Mesendoderm (in vitro differentiated cells): ENCODE measurements at regions not wholly inside any gene's neighbourhood (a gene's known extent, or its start where the extent isn't known, plus 50 kb on each side); places are given as distances from the start of the nearest gene placed in this dataset.

Experiments
- DNase-seq: peaks from one replicate; pipeline ENCODE4 v3.0.0; 2013
- H2AK5ac ChIP-seq: 2 replicates; pipeline ENCODE4 v1.6.1; 2013; ENCODE audit warnings: low read length, inconsistent platforms
- H2BK120ac ChIP-seq: 2 replicates; pipeline ENCODE4 v1.6.1; 2013; ENCODE audit warnings: low read depth, mild to moderate bottlenecking, low read length, moderate library complexity, mixed read lengths
- H2BK15ac ChIP-seq: replicated peaks from 2 replicates; pipeline ENCODE4 v1.6.1; 2013; ENCODE audit warnings: low read depth, mild to moderate bottlenecking, moderate library complexity
- H2BK5ac ChIP-seq: 2 replicates; pipeline ENCODE4 v1.6.1; 2013; ENCODE audit warnings: low read length, inconsistent platforms
- H3K18ac ChIP-seq: 2 replicates; pipeline ENCODE4 v1.6.1; 2013; ENCODE audit warnings: mild to moderate bottlenecking, low read length, mixed read lengths
- H3K23ac ChIP-seq: one replicate; pipeline ENCODE4 v1.6.1; 2013; ENCODE audit warnings: low read length
- H3K27ac ChIP-seq: 2 replicates; pipeline ENCODE4 v1.5.1; 2013; ENCODE audit warnings: low read depth, mild to moderate bottlenecking, inconsistent platforms, low read length, moderate library complexity
- H3K27me3 ChIP-seq: 2 replicates; pipeline ENCODE4 v1.6.1; 2013; ENCODE audit warnings: low read length, control low read depth, mild to moderate bottlenecking, inconsistent platforms; ENCODE audit not compliant: insufficient read depth, poor library complexity
- H3K36me3 ChIP-seq: 2 replicates; pipeline ENCODE4 v1.6.1; 2013; ENCODE audit warnings: low read length, inconsistent platforms; ENCODE audit not compliant: control insufficient read depth, insufficient read depth
- H3K4ac ChIP-seq: one replicate; pipeline ENCODE4 v1.6.1; 2013; ENCODE audit warnings: low read depth, mild to moderate bottlenecking, low read length, moderate library complexity
- H3K4me1 ChIP-seq: 2 replicates; pipeline ENCODE4 v1.6.1; 2013; ENCODE audit warnings: low read depth, low read length, inconsistent platforms; ENCODE audit not compliant: control insufficient read depth
- H3K4me2 ChIP-seq: 2 replicates; pipeline ENCODE4 v1.6.1; 2013; ENCODE audit warnings: low read length
- H3K4me3 ChIP-seq: 2 replicates; pipeline ENCODE4 v1.5.1; 2013; ENCODE audit warnings: mild to moderate bottlenecking, low read length
- H3K56ac ChIP-seq: one replicate; pipeline ENCODE4 v1.6.1; 2013; ENCODE audit warnings: low read length
- H3K79me1 ChIP-seq: 2 replicates; pipeline ENCODE4 v1.6.1; 2013; ENCODE audit warnings: low read length, inconsistent platforms
- H3K79me2 ChIP-seq: 2 replicates; pipeline ENCODE4 v1.6.1; 2013; ENCODE audit warnings: mild to moderate bottlenecking, low read length; ENCODE audit not compliant: control insufficient read depth, insufficient read depth
- H3K9ac ChIP-seq: 2 replicates; pipeline ENCODE4 v1.6.1; 2013; ENCODE audit warnings: low read length, inconsistent platforms
- H4K5ac ChIP-seq: one replicate; pipeline ENCODE4 v1.6.1; 2013; ENCODE audit warnings: low read length
- H4K8ac ChIP-seq: one replicate; pipeline ENCODE4 v1.6.1; 2013; ENCODE audit warnings: low read depth, mild to moderate bottlenecking, control low read depth, low read length, moderate library complexity
- WGBS: extraction: QIAGEN DNeasy Blood & Tissue Kit; methylation state at CpG from one replicate; pipeline ENCODE4 v1.1.7; 2013; ENCODE audit warnings: low lambda C conversion rate, missing lambda C conversion rate; ENCODE audit not compliant: insufficient coverage; ENCODE audit errors: extremely low coverage; 5-methylcytosine and 5-hydroxymethylcytosine counted together

GRCh38 chr3:40827226-40827625, 302.5 kb downstream of the ZNF621 start:
- Histone ChIP-seq H3K4me2 (no peak overlapping the region), H3K4me1 (no peaks in the 10 kb centered on the region), H3K27me3 (no peaks in the 10 kb centered on the region), H3K79me1 (no peaks in the 10 kb centered on the region), H3K79me2 (no peaks in the 10 kb centered on the region), H3K56ac (no peak overlapping the region), H2BK5ac (no peak overlapping the region), H2BK15ac (no peak overlapping the region), H3K23ac (no peak overlapping the region), H4K8ac (no peak overlapping the region), H3K9ac (no peak overlapping the region), H3K36me3 (no peaks in the 10 kb centered on the region), H2BK120ac (no peak overlapping the region), H3K4me3 (no peak overlapping the region), H2AK5ac (no peak overlapping the region), H3K4ac (no peak overlapping the region), H3K27ac (no peak overlapping the region), H3K18ac (no peak overlapping the region), H4K5ac (no peak overlapping the region)
- no CpG with 5 or more reads among the region's 3 CpGs for WGBS
- DNase-seq, result no peak

DNA sequence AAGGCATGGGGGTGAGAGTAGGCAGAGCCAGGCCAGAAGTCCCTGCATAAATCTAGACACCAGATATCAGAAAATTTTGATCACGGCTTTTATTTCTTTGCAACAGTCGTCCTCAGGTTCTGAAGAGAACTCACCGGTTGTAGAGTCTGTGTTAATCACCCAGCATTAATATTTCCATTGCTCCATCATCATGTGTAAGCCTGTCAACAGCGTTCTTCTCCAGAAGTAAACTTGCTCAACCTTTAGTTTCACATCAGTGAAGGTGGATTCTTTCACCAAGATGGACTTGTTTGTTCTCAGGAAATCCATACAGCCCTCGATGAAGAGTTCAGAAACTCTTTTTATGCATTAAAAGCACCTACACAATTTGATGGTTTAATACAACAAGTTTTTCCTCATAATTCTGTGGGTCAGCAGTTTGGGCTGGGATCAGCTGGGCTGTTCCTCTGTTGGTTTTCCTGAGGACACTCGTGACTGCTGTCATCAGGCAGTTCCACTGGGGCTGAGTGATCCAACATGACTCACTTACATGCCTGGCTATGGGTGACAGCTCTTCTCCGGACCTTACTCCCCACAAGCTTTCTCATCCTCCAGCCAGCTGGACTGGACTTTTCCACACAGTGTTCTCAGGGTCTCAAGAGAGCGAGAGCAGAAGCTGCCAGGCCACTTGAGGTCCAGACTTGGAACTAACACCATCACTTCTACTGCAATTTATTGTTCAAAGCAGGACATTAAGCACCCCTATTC, 303.4 kb downstream of the ZNF621 start:
- DNase-seq, result no peak
- H2BK5ac ChIP-seq, result no peak overlapping the region

GRCh38 chr3:40828741-40829415, 304.1 kb downstream of the ZNF621 start:
- Histone ChIP-seq H3K36me3 (no peaks in the 10 kb centered on the region), H3K79me2 (no peaks in the 10 kb centered on the region), H4K5ac (no peak overlapping the region), H4K8ac (no peak overlapping the region), H3K4me3 (no peak overlapping the region), H3K23ac (no peak overlapping the region), H3K9ac (no peak overlapping the region), H2BK5ac (no peak overlapping the region), H3K4me2 (no peak overlapping the region), H3K4ac (no peak overlapping the region), H3K4me1 (no peaks in the 10 kb centered on the region), H3K56ac (no peak overlapping the region), H2AK5ac (no peak overlapping the region), H2BK15ac (no peak overlapping the region), H3K27ac (no peak overlapping the region), H3K79me1 (no peaks in the 10 kb centered on the region), H3K27me3 (no peaks in the 10 kb centered on the region), H2BK120ac (no peak overlapping the region), H3K18ac (peak overlapping the region; percentile 9)
- DNase-seq, result no peak
- WGBS, result no CpG with 5 or more reads among the region's 3 CpGs

More for the DNA sequence above, 303.4 kb downstream of the ZNF621 start:
- Histone ChIP-seq H3K56ac (no peak overlapping the region), H3K4me3 (no peak overlapping the region), H3K27ac (no peak overlapping the region), H3K4me1 (no peaks in the 10 kb centered on the region), H3K4me2 (no peak overlapping the region), H4K5ac (no peak overlapping the region), H2BK120ac (no peak overlapping the region), H3K9ac (no peak overlapping the region), H3K36me3 (no peaks in the 10 kb centered on the region), H3K27me3 (no peaks in the 10 kb centered on the region), H3K79me2 (no peaks in the 10 kb centered on the region), H2BK15ac (no peak overlapping the region), H3K23ac (no peak overlapping the region), H3K18ac (peak overlapping the region; percentile 9), H3K4ac (no peak overlapping the region), H4K8ac (no peak overlapping the region), H3K79me1 (no peaks in the 10 kb centered on the region), H2AK5ac (no peak overlapping the region)
- no CpG with 5 or more reads among the region's 8 CpGs for WGBS

DNA sequence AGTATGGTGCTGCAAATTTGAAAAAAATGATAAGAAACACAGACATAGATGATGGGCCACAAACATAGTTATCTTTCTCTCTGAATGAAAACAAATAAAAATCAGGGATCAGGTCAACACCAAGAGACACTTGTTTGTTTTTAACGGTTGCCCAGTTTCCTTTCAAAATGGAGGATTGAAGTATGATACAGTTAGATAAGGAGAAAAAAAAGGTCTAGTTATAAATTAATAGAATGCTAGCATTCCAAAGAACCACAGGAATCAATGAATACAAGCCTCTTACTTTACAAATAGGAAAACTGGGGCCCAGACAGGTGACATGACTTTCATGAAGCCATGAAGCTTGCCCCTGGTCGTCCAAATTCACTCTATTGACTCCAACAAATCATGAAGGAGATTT, 305.1 kb downstream of the ZNF621 start:
- H2BK5ac ChIP-seq, result no peak overlapping the region
- no peaks in the 10 kb centered on the region for H3K79me2 ChIP-seq
- H2BK15ac ChIP-seq, result no peak overlapping the region
- no peak for DNase-seq
- no peak overlapping the region for H3K23ac ChIP-seq
- H3K4me2 ChIP-seq, result no peak overlapping the region
- H2BK120ac ChIP-seq, result no peak overlapping the region
- no peak overlapping the region for H4K8ac ChIP-seq
- no peak overlapping the region for H2AK5ac ChIP-seq
- H3K79me1 ChIP-seq, result no peaks in the 10 kb centered on the region
- no peak overlapping the region for H4K5ac ChIP-seq
- no peak overlapping the region for H3K4me3 ChIP-seq
- no peak overlapping the region for H3K4ac ChIP-seq
- no peaks in the 10 kb centered on the region for H3K4me1 ChIP-seq
- H3K27me3 ChIP-seq, result no peaks in the 10 kb centered on the region
- H3K27ac ChIP-seq, result no peak overlapping the region
- H3K9ac ChIP-seq, result no peak overlapping the region
- no peak overlapping the region for H3K56ac ChIP-seq
- no peak overlapping the region for H3K18ac ChIP-seq
- no CpG with 5 or more reads among the region's 2 CpGs for WGBS
- no peaks in the 10 kb centered on the region for H3K36me3 ChIP-seq

DNA sequence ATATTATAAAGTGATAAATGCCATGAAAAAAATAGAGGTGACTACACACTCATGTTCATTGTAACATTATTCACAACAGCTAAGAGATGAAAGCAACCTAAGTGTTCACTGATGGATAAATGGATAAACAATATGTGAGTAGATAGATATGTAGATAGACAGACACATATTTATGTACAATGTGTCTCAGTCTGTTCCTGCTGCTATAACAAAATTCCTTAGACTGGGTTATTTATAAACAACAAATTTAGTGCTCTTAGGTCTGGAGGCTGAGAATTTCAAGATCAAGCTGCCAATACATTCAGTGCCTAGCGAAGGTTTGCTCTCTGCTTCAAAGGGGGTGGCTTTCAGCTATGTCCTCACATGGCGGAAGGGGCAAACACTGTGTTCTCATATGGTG, 312.5 kb downstream of the ZNF621 start:
- Histone ChIP-seq H2BK5ac (no peak overlapping the region), H3K18ac (no peak overlapping the region), H3K4me1 (no peaks in the 10 kb centered on the region), H4K8ac (no peak overlapping the region), H3K23ac (no peak overlapping the region), H3K27ac (no peak overlapping the region), H3K4ac (no peak overlapping the region), H3K56ac (no peak overlapping the region), H3K79me2 (no peaks in the 10 kb centered on the region), H3K27me3 (no peaks in the 10 kb centered on the region), H3K9ac (no peak overlapping the region), H3K4me3 (no peak overlapping the region), H3K4me2 (no peak overlapping the region), H2BK120ac (no peak overlapping the region), H2BK15ac (no peak overlapping the region), H3K79me1 (no peaks in the 10 kb centered on the region), H4K5ac (no peak overlapping the region), H2AK5ac (no peak overlapping the region), H3K36me3 (no peaks in the 10 kb centered on the region)
- no CpG with 5 or more reads among the region's 2 CpGs for WGBS
- DNase-seq, result no peak
